ENCODE measurements at regions not wholly inside any gene's neighbourhood (a gene's known extent, or its start where the extent isn't known, plus 50 kb on each side); places are given as distances from the start of the nearest gene placed in this dataset.

DNA sequence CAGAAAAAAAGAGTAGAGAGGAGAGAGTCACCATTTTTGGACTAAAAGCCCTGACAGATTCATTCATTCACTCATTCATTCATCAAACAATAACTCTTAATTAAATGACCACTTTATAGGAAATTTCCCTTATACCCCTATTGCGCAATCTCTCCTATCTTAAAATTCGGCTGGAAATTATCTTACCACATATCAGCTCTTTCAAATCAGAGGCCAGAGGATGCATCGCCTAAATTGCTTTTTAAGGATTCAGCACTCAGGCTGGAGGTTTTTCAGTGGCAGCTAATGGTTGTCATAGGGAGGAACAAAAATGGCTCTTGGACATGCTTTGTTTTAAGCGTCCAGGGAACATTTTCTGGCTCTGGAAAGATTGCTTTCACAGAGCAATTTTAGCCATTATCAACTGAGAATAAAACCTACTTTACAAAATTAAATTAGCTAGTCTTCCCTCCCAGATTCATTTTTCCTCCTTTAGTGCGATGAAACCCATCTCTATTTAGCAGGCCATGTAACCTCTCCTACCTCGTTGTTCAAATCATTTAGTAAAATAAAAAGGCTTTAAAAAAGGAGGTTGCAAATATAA lies 115.2 kb downstream of the OLFM4 start:
- peaks cover 6% of the 10 kb centered on the region for H3K4me1 ChIP-seq (ENCODE audit: control insufficient read depth, insufficient read depth, low read length, unreplicated experiment)
- no peak overlapping the region for H3K27ac ChIP-seq (ENCODE audit: low read depth, low read length)
- no peak overlapping the region for H3K4me3 ChIP-seq (ENCODE audit: low read depth, low read length)
- H3K36me3 ChIP-seq (ENCODE audit: insufficient read depth, low read length): no peaks in the 10 kb centered on the region
- no peaks in the 10 kb centered on the region for H3K79me2 ChIP-seq (ENCODE audit: control insufficient read depth, insufficient read depth, low read length, unreplicated experiment)
- no peaks in the 10 kb centered on the region for H3K27me3 ChIP-seq (ENCODE audit: insufficient read depth, low read length)
- no peak overlapping the region for H2AFZ ChIP-seq (ENCODE audit: low read length, unreplicated experiment)

DNA sequence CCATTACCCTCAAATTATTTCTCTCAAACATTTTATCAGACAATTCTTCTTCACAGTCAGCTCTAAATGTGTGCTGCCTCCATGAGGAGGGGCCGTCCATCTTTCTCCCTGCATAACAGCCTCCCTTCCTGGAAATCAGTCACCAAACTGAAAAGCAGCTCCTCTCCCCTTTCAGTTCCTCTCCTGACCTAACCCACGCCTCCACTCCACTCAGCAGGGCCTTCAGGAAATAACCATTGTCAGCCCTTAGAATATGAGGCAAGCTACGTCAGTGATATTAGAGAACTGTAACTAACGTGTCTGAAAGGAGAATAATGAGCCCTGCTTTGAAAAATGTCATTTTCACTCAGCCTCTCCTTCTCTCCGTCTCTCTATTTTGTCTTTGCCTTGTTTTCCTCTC lies 116.2 kb downstream of the OLFM4 start:
- Histone ChIP-seq H2AFZ (ENCODE audit: low read length, unreplicated experiment) (no peak overlapping the region), H3K36me3 (ENCODE audit: insufficient read depth, low read length) (no peaks in the 10 kb centered on the region), H3K4me1 (ENCODE audit: control insufficient read depth, insufficient read depth, low read length, unreplicated experiment) (no peaks in the 10 kb centered on the region), H3K27ac (ENCODE audit: low read depth, low read length) (no peak overlapping the region), H3K4me3 (ENCODE audit: low read depth, low read length) (no peak overlapping the region), H3K27me3 (ENCODE audit: insufficient read depth, low read length) (no peaks in the 10 kb centered on the region), H3K79me2 (ENCODE audit: control insufficient read depth, insufficient read depth, low read length, unreplicated experiment) (no peaks in the 10 kb centered on the region)

DNA sequence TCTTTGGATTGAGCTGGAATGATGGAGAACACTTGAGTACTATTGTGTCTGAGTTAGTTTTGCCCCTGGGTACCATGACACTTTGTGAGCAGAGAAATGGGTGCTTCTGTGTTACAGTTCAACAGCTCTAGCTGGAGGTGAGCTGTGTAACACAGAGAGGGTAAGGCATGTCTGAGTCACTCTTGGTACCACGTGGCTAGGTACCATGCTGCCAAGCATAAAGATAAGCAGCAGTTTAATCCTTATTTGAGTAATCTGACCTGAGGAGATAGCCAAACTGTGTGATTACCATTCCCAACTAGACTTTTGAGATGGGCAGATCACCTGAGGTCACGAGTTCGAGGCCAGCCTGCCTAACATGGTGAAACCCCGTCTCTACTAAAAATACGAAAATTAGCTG lies 122.0 kb downstream of the OLFM4 start:
- no peak overlapping the region for H3K4me3 ChIP-seq (ENCODE audit: low read depth, low read length)
- H3K27ac ChIP-seq (ENCODE audit: low read depth, low read length): no peak overlapping the region

DNA sequence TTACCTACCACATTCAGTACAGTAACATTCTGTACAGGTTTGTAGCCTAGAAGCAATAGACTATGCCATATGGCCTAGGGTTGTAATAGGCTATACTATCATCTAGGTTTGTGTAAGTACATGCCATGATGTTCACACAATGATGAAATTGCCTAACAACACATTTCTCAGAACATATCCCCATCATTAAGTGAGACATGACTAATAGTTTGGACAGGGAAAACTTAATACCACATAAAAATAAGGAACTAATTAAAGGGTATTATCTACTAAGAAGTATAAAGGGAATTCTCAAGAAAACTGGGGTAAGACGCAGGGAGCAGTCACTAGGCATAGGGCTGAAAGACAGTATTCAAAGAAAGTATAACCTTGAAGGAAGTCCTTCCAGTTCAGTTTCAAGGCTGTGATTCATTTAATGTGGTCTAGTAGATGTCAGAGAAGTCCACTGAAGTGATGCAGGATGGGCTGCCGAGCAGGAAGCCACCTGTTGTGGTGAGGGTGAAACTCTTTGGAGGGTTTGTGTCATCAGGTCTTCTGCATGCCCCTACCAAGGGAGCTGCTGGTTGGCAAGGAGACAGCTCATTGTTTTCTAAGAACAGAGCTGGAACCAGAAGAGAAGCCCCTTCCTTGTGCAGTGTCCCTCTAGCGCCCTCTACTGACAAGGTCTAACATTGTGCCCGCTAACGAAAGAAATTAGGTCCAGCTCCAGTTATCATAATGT lies 122.9 kb downstream of the OLFM4 start:
- Histone ChIP-seq H3K4me3 (ENCODE audit: low read depth, low read length) (no peak overlapping the region), H3K4me1 (ENCODE audit: control insufficient read depth, insufficient read depth, low read length, unreplicated experiment) (no peaks in the 10 kb centered on the region), H3K27ac (ENCODE audit: low read depth, low read length) (no peak overlapping the region), H3K36me3 (ENCODE audit: insufficient read depth, low read length) (no peaks in the 10 kb centered on the region), H2AFZ (ENCODE audit: low read length, unreplicated experiment) (no peak overlapping the region), H3K27me3 (ENCODE audit: insufficient read depth, low read length) (0 out of 2 replicates have a peak, but pooled peaks cover 3% of the 10 kb centered on the region), H3K79me2 (ENCODE audit: control insufficient read depth, insufficient read depth, low read length, unreplicated experiment) (no peaks in the 10 kb centered on the region)

More for the DNA sequence above, 122.0 kb downstream of the OLFM4 start:
- H3K27me3 ChIP-seq (ENCODE audit: insufficient read depth, low read length): 0 out of 2 replicates have a peak, but pooled peaks cover 3% of the 10 kb centered on the region
- H3K79me2 ChIP-seq (ENCODE audit: control insufficient read depth, insufficient read depth, low read length, unreplicated experiment): no peaks in the 10 kb centered on the region
- no peaks in the 10 kb centered on the region for H3K36me3 ChIP-seq (ENCODE audit: insufficient read depth, low read length)
- H3K4me1 ChIP-seq (ENCODE audit: control insufficient read depth, insufficient read depth, low read length, unreplicated experiment): no peaks in the 10 kb centered on the region
- no peak overlapping the region for H2AFZ ChIP-seq (ENCODE audit: low read length, unreplicated experiment)

DNA sequence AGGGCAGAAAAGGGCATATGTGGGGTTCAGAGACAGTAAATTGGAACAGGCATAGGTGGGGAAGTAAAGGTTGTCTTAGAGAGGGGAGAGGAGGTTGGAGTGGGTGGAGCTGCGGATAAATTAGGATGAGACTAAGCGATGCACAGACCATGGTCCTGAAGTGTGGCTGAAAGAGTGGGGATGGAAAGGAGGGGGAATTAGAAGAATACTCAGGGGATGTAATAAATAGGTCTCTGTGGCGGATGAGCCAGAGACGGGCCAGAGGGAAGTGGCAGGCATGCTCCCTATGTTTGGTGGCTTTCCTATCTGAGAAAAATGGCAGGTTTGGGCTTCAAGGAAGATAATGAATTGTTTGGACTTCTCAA lies 123.4 kb downstream of the OLFM4 start:
- 0 out of 2 replicates have a peak, but pooled peaks cover 3% of the 10 kb centered on the region for H3K27me3 ChIP-seq (ENCODE audit: insufficient read depth, low read length)
- no peaks in the 10 kb centered on the region for H3K79me2 ChIP-seq (ENCODE audit: control insufficient read depth, insufficient read depth, low read length, unreplicated experiment)
- H3K4me3 ChIP-seq (ENCODE audit: low read depth, low read length): no peak overlapping the region
- no peak overlapping the region for H2AFZ ChIP-seq (ENCODE audit: low read length, unreplicated experiment)
- H3K36me3 ChIP-seq (ENCODE audit: insufficient read depth, low read length): no peaks in the 10 kb centered on the region
- no peak overlapping the region for H3K27ac ChIP-seq (ENCODE audit: low read depth, low read length)
- no peaks in the 10 kb centered on the region for H3K4me1 ChIP-seq (ENCODE audit: control insufficient read depth, insufficient read depth, low read length, unreplicated experiment)

DNA sequence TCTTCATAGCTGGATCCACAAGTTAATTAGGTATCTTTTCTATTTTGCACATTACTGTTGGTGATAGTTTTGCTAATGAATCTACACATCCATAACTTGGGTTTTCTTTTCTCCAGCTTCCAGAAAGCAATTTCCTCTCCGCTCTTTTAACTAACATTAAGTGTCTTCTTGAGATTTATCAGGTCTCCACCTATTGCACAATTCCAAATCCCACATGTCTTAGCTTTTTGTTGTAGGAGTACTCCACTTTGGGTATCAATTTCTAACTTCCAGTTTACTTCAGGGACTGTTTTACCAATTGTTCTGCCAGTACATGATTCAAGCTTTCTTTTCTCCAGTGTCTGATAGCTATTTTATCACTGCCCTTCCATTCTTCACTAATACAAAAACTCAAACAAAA lies 129.6 kb downstream of the OLFM4 start:
- H3K79me2 ChIP-seq (ENCODE audit: control insufficient read depth, insufficient read depth, low read length, unreplicated experiment): no peaks in the 10 kb centered on the region
- H3K27me3 ChIP-seq (ENCODE audit: insufficient read depth, low read length): 0 out of 2 replicates have a peak, but pooled peaks cover 3% of the 10 kb centered on the region
- H3K27ac ChIP-seq (ENCODE audit: low read depth, low read length): no peak overlapping the region
- H3K36me3 ChIP-seq (ENCODE audit: insufficient read depth, low read length): no peaks in the 10 kb centered on the region
- no peak overlapping the region for H3K4me3 ChIP-seq (ENCODE audit: low read depth, low read length)
- H3K4me1 ChIP-seq (ENCODE audit: control insufficient read depth, insufficient read depth, low read length, unreplicated experiment): no peaks in the 10 kb centered on the region
- no peak overlapping the region for H2AFZ ChIP-seq (ENCODE audit: low read length, unreplicated experiment)

DNA sequence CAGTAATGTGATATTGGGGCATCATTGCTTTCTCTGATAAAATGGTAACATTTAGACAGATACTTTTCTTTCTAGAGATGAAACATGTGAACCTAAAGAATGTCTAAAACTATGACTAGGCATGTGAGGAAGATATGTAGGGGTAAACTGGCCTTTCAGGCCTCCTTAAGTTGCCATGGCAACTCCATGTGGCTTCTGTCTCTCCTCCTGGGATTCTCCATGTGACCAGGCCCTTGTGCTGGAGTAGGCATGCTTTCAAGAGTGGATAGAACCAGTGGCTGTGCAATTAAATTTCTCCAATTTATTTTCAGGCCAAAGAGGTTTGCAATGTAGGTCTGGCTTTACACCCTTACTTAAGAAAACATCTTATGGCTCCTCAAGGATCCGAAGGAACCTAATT lies 130.8 kb downstream of the OLFM4 start:
- Histone ChIP-seq H3K36me3 (ENCODE audit: insufficient read depth, low read length) (no peaks in the 10 kb centered on the region), H3K27me3 (ENCODE audit: insufficient read depth, low read length) (0 out of 2 replicates have a peak, but pooled peaks cover under 1% of the 10 kb centered on the region), H3K27ac (ENCODE audit: low read depth, low read length) (no peak overlapping the region), H3K79me2 (ENCODE audit: control insufficient read depth, insufficient read depth, low read length, unreplicated experiment) (no peaks in the 10 kb centered on the region), H3K4me1 (ENCODE audit: control insufficient read depth, insufficient read depth, low read length, unreplicated experiment) (no peaks in the 10 kb centered on the region), H2AFZ (ENCODE audit: low read length, unreplicated experiment) (no peak overlapping the region), H3K4me3 (ENCODE audit: low read depth, low read length) (no peak overlapping the region)

DNA sequence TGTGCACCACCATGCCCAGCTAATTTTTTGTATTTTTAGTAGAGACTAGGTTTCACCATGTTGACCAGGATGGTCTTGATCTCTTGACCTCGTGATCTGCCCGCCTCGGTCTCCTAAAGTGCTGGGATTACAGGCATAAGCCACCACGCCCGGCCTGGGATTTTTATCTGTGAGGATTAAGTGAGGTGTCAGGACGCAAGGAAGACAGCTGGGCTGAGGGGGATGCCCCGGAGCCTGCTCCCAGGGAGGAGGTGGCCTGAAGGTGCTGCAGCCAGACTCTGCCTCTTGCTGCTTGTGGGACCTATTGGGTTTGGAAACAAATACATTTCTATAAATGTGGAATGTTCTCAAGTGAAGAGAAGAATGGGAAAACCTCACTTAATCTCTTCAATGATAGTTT lies 131.6 kb downstream of the OLFM4 start:
- H3K27me3 ChIP-seq (ENCODE audit: insufficient read depth, low read length): no peaks in the 10 kb centered on the region
- no peak overlapping the region for H2AFZ ChIP-seq (ENCODE audit: low read length, unreplicated experiment)
- no peak overlapping the region for H3K27ac ChIP-seq (ENCODE audit: low read depth, low read length)
- H3K79me2 ChIP-seq (ENCODE audit: control insufficient read depth, insufficient read depth, low read length, unreplicated experiment): no peaks in the 10 kb centered on the region
- no peak overlapping the region for H3K4me3 ChIP-seq (ENCODE audit: low read depth, low read length)
- no peaks in the 10 kb centered on the region for H3K36me3 ChIP-seq (ENCODE audit: insufficient read depth, low read length)
- H3K4me1 ChIP-seq (ENCODE audit: control insufficient read depth, insufficient read depth, low read length, unreplicated experiment): no peaks in the 10 kb centered on the region

DNA sequence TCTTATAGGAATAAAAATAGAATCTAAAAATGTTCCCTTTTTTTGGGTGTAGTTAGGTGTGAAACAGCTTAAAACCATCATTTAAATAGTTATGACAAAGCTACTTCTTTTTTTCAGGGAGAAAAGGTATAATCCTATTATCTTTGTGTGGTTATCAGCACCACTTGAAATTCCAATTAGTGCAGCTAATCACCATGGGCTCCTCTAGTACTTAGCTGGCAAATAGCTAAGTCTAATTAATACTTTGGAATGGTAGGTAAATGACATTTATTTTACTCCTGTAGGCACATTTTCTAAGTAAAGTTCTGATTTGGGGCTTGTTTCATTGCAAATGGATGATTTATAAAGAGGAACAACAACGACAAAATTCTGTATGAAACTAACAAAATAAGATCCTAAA lies 132.6 kb downstream of the OLFM4 start:
- no peaks in the 10 kb centered on the region for H3K79me2 ChIP-seq (ENCODE audit: control insufficient read depth, insufficient read depth, low read length, unreplicated experiment)
- H3K36me3 ChIP-seq (ENCODE audit: insufficient read depth, low read length): no peaks in the 10 kb centered on the region
- H3K4me3 ChIP-seq (ENCODE audit: low read depth, low read length): no peak overlapping the region
- H3K27ac ChIP-seq (ENCODE audit: low read depth, low read length): no peak overlapping the region
- no peaks in the 10 kb centered on the region; the same call in 1 of the 2 replicates for H3K27me3 ChIP-seq (ENCODE audit: insufficient read depth, low read length)
- H3K4me1 ChIP-seq (ENCODE audit: control insufficient read depth, insufficient read depth, low read length, unreplicated experiment): no peaks in the 10 kb centered on the region
- no peak overlapping the region for H2AFZ ChIP-seq (ENCODE audit: low read length, unreplicated experiment)

DNA sequence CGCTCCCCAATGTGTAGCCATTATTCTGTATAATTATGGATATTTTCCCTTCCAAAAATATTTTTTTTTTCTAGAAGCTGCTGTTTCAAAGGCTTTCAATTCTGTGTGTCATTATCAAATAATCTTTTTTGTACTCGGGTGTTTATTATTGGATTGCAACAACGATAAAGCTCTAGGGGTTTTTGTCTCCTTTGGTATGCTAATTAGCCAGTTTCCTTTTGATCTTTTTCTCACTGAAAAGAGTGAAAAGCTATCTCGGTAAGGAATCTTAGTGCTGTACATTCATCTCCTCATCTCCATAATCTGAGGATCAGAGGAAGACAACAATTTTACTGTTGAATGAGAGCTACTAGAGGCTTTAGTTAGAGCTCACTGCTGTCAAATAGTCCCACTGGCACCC lies 136.6 kb downstream of the OLFM4 start:
- H3K27ac ChIP-seq (ENCODE audit: low read depth, low read length): no peak overlapping the region
- no peaks in the 10 kb centered on the region; the same call in 1 of the 2 replicates for H3K27me3 ChIP-seq (ENCODE audit: insufficient read depth, low read length)
- no peak overlapping the region for H3K4me3 ChIP-seq (ENCODE audit: low read depth, low read length)

DNA sequence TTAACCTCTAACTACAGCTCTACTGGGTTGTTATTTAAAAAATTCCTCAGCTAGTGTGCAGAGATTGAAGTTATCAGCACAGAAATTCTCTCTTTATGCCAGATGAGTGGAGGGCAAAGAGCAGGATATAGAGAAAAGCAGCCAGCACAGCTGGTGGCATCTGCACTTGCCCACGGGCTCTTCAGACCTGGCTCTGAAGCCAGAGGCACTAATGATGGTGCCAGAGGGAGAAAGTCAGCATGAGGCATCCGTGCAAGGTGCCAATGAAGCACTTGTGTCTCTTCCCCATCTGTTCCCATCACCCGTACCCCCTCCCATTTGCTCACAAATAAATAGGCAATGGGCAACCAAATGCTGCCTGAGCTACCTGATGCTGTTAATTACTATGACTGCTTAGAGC lies 138.9 kb downstream of the OLFM4 start:
- H2AFZ ChIP-seq (ENCODE audit: low read length, unreplicated experiment): no peak overlapping the region
- H3K79me2 ChIP-seq (ENCODE audit: control insufficient read depth, insufficient read depth, low read length, unreplicated experiment): no peaks in the 10 kb centered on the region
- no peaks in the 10 kb centered on the region for H3K4me1 ChIP-seq (ENCODE audit: control insufficient read depth, insufficient read depth, low read length, unreplicated experiment)
- no peak overlapping the region for H3K27ac ChIP-seq (ENCODE audit: low read depth, low read length)
- H3K36me3 ChIP-seq (ENCODE audit: insufficient read depth, low read length): no peaks in the 10 kb centered on the region
- H3K4me3 ChIP-seq (ENCODE audit: low read depth, low read length): no peak overlapping the region
- H3K27me3 ChIP-seq (ENCODE audit: insufficient read depth, low read length): no peaks in the 10 kb centered on the region; the same call in 1 of the 2 replicates

More for the DNA sequence above, 136.6 kb downstream of the OLFM4 start:
- Histone ChIP-seq H3K36me3 (ENCODE audit: insufficient read depth, low read length) (no peaks in the 10 kb centered on the region), H3K79me2 (ENCODE audit: control insufficient read depth, insufficient read depth, low read length, unreplicated experiment) (no peaks in the 10 kb centered on the region), H3K4me1 (ENCODE audit: control insufficient read depth, insufficient read depth, low read length, unreplicated experiment) (no peaks in the 10 kb centered on the region), H2AFZ (ENCODE audit: low read length, unreplicated experiment) (no peak overlapping the region)
